Gastroesophageal sphincter (tissue), 3 donors: ENCODE measurements at regions not wholly inside any gene's neighbourhood (a gene's known extent, or its start where the extent isn't known, plus 50 kb on each side); places are given as distances from the start of the nearest gene placed in this dataset.

Experiments
- EP300 ChIP-seq: sonication (generic); formaldehyde crosslinking; IDR thresholded peaks from one replicate; pipeline ENCODE4 v1.6.1; 2017; ENCODE audit warnings: antibody characterized with exemption, mild to moderate bottlenecking
- POLR2A ChIP-seq, 2 donors: fragments of 450-650 bp; IDR thresholded peaks; one replicate each; pipeline ENCODE4 v1.6.1; 2017; ENCODE audit warnings: antibody characterized with exemption in 2 of 2, mild to moderate bottlenecking in 2 of 2, moderate library complexity in 1 of 2
- POLR2AphosphoS5 ChIP-seq: sonication (generic); formaldehyde crosslinking; IDR thresholded peaks from one replicate; pipeline ENCODE4 v1.6.1; 2017; ENCODE audit warnings: antibody characterized with exemption
- TF ChIP-seq, protein P1 (sequence below), 4 experiments: fragments of 200-600 bp in 2 of 4; fragments of 450-650 bp in 2 of 4; sonication (generic) in 1 of 4; IDR thresholded peaks; one replicate each; pipeline ENCODE4 v1.5.1; 2017 to 2019; ENCODE audit warnings: antibody characterized with exemption in 4 of 4, mild to moderate bottlenecking in 2 of 4, moderate library complexity in 2 of 4

DNA sequence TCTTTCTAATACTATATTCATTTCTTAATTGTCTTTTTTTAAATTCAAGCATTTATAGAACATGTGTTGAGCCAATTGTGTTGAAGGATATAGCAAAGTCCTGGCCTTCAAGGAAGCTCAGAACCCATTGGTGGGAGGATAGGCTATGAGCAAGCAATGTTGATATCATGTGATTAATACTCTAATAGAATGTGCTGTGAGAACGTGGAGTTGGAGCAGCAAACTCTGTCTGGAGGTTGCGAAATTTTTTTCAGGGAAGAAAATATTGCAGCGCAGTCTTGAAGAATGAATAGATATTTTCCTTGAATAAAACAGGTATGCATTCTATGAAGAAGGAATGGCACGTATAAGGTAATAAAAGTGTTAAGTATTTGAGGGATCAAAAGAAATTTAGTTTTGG, 229.2 kb upstream of the KCNK2 start:
- TF ChIP-seq, protein P1, sequence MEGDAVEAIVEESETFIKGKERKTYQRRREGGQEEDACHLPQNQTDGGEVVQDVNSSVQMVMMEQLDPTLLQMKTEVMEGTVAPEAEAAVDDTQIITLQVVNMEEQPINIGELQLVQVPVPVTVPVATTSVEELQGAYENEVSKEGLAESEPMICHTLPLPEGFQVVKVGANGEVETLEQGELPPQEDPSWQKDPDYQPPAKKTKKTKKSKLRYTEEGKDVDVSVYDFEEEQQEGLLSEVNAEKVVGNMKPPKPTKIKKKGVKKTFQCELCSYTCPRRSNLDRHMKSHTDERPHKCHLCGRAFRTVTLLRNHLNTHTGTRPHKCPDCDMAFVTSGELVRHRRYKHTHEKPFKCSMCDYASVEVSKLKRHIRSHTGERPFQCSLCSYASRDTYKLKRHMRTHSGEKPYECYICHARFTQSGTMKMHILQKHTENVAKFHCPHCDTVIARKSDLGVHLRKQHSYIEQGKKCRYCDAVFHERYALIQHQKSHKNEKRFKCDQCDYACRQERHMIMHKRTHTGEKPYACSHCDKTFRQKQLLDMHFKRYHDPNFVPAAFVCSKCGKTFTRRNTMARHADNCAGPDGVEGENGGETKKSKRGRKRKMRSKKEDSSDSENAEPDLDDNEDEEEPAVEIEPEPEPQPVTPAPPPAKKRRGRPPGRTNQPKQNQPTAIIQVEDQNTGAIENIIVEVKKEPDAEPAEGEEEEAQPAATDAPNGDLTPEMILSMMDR (IDR thresholded peaks at IDR 0.05), result no peak
- TF ChIP-seq POLR2AphosphoS5 (no peak), EP300 (no peak), POLR2A (IDR thresholded peaks at IDR 0.05) (no peak)
